HG03342 (cell line): ENCODE measurements at regions not wholly inside any gene's neighbourhood (a gene's known extent, or its start where the extent isn't known, plus 50 kb on each side); places are given as distances from the start of the nearest gene placed in this dataset.
"Not testable (repeated sequence)": the region's sequence is repeated elsewhere in the genome, so short reads cannot be mapped to it uniquely, and the experiment has no call there.

Experiments used
- ATAC-seq: cut with Tn5 transposase; IDR thresholded peaks from one replicate; pipeline ENCODE4 v1.9.1; 2021; ENCODE audit warnings: mild to moderate bottlenecking, moderate library complexity; ENCODE audit not compliant: unreplicated experiment

GRCh38 chr6:11411593-11411992 is 126.0 kb upstream of the TMEM170B start:
- ATAC-seq, result no peak

DNA sequence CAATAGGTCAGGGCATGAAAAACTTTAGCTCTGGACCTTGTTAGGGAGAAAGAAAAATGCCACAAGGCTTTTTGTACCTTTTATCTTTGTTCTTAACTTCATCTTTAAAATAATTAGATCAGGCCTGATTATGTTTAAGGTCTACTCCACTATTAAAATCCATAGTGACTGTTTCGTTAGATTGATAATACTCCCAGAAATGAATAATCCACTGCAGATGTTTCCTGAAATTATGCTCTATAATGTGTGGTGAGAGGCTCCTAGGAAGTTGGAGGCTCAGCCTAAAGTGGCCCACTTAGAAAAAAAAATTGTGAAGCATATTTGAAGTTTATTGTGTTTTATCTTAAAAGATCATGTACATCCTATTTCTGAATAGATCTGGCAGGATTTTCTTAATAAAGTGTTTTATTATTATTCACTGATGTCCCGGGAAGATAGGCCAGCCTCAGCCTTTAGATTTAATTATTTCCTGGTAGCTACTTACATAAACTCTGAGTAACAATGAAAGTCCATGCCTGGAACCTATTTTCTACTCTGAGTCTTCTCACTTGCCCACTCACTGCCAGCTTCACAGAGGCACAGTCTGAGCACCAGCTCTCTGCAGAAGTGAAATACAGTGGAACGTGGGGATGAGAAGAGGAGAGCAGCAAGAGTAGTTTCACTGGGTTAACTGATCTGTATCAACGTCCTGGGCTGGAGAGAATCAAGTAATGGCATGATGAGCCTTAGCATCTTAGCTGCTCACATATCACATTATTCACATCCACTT is 126.8 kb upstream of the TMEM170B start:
- no peak for ATAC-seq

- ATAC-seq, result no peak
Observed at GRCh38 chr6:11409371-11409770, 128.2 kb upstream of the TMEM170B start.

GRCh38 chr6:11407414-11407813 is 130.1 kb upstream of the TMEM170B start:
- no peak for ATAC-seq

DNA sequence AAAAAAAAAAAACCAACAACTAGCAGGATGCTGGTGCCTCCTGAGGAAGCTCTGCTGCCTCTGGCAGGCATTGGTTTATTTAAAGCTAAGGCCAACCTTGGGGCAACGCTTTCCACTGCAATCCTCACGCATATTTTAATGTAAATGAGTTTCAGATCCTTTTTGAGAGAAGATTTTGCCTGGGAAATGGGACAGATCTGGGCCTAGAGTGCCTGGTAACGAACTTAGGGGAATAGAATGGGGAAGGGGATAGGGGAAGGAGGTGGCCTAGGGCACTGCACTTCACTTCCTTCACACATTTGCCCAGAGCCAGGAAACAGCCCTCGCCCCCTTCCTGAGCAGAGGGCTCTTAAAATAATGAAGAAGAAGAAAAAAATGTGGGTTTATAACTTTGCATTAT is 132.7 kb upstream of the TMEM170B start:
- ATAC-seq, result no peak

- ATAC-seq, result peak; percentile 65
Observed at GRCh38 chr6:11404081-11404480, 133.5 kb upstream of the TMEM170B start.

DNA sequence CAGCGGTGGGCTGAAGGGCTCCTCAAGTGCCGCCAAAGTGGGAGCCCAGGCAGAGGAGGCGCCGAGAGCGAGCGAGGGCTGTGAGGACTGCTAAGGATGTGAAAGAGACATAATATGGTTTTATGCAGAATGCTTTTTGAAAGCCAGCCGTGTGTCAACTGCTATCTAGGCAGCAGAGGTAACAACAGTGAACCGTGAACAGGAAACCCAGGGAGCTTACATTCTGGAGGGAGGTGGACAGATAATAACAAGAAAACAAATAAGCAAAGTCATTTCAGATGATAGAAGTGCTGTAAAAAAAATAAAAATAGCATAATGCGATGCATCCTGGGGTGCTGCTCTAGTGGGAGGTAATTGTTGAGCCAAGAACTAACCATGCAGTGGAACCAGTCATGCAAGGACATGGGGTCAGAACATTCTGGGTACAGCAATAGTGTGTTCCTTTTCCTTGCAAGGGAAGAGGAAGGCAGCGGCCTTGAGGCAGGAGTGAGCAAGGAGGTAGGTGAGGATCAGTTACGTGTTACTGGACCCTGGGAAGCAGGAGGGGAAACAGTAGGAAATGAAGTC is 134.4 kb upstream of the TMEM170B start:
- no peak for ATAC-seq

GRCh38 chr6:11402581-11402980 is 135.0 kb upstream of the TMEM170B start:
- ATAC-seq, result not testable (repeated sequence)

- ATAC-seq, result not testable (repeated sequence)
Observed at GRCh38 chr6:11401954-11402353, 135.6 kb upstream of the TMEM170B start.

GRCh38 chr6:11398451-11399326 is 138.9 kb upstream of the TMEM170B start:
- no peak for ATAC-seq

DNA sequence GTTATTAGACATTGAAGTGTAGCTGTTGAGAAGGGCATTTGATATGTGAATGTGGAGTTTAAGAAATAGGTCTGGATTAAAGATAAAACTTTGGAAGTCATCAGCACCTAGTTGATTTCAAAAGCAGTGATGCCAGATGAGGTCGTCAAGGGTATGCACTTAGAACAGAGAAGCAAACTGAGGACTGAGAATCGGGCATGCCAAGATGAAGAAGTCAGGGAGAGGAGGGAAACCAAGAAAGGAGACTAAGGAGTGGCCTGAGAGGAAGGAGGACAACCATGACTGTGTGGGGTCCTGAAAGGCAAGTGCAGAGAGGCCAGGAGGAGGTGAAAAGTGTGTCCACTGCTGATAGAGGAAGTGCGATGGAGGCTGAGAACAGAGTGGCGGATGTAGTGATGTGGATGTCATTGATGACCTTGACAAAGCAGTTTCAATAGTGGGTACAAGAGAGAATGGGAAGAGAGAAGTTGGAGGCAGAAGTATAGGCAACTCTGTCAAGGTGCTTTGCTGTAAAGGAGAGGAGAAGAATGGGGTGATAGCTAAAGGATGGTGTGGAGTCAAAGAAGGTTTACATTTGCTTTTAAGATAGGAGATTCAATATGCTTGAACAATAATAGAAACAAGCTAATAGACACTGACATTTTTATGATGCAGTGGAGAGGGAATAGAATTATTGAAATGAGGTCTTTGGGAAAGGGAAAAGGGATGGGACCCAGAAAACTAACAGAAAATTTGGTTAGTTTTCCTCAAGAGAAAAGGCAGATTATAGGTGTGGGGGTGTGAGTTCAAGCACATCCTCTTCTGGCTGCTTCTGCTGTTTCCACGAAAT is 139.7 kb upstream of the TMEM170B start:
- ATAC-seq, result no peak

- no peak for ATAC-seq
Observed at GRCh38 chr6:11396860-11397259, 140.7 kb upstream of the TMEM170B start.

DNA sequence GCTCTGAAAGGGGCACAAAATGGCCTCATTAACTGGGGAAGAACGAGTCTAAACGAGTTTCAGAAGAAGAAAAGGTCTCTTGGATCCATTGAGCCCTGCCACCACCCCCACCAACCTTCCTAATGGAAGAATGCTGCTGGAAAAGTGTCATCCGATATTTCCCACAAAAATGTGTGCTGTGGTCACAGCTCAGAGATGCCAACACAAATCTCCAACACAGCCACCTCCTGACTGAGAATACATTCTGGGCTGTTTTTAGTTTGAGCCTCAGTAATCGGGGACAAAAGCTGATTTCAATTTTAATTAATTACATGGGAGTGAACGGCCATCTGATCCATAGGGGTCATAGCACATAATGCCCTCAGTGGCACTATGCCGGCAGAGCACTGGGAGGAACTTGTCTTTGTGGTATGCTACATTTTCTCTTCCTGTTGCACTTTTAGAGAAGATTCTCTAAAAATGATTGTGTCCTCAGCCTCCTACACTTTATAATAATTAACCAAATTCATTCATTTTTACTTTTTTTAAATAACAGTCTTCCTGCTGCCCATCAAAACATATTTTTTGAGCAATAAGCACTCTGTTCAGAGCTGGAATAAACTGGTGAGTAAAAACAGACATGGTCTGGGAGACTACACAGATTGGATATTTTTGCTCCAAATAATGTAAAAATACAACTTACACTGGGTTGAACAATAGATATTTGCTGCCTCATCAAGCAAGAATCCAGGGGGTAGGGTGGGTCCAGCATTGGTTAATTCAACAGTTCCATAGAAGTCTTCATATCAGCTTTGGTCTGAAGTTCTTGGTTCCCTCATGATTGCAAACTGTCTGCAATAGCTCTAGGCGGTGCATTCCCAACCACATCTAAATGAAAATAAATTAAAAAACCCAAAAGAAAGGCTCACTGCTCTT is 143.6 kb upstream of the TMEM170B start:
- no peak for ATAC-seq

DNA sequence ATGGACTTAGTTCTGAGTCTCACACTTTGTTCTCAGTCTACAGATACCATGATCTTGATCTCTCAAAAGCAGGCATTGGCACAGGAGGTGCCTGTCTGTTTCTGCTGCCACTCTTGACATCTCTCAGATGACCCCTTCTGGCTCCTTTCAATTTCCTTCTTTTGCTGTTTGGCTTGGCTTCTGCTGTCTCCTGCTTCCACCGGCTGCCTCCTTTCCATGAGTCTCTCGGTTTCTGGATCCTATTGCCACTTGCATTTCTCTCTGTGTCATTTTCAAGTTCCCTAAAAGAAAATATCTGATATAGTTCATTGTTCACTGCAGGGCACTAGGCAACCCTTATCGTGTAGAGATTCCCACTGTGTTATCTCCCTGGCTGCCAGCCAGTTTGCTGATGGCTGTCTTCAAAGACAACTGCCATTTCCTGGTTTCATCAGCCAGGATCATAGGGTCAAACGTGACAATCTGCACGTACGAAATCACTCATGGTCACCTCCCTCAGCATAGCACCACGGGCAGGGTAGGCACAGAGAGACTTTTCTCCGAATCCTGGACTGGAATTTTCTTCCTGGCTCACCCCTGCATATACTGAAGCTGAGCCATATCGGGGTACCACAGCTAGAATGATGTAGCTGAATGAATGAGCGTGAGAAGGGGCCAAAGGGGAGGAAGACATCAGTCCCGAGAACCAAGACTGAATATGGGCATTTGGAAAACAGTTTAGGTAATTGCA is 144.6 kb upstream of the TMEM170B start:
- no peak for ATAC-seq

- ATAC-seq, result no peak
Observed at GRCh38 chr6:11391934-11392777, 145.4 kb upstream of the TMEM170B start.

GRCh38 chr6:11389977-11390376 is 147.6 kb upstream of the TMEM170B start:
- no peak for ATAC-seq

DNA sequence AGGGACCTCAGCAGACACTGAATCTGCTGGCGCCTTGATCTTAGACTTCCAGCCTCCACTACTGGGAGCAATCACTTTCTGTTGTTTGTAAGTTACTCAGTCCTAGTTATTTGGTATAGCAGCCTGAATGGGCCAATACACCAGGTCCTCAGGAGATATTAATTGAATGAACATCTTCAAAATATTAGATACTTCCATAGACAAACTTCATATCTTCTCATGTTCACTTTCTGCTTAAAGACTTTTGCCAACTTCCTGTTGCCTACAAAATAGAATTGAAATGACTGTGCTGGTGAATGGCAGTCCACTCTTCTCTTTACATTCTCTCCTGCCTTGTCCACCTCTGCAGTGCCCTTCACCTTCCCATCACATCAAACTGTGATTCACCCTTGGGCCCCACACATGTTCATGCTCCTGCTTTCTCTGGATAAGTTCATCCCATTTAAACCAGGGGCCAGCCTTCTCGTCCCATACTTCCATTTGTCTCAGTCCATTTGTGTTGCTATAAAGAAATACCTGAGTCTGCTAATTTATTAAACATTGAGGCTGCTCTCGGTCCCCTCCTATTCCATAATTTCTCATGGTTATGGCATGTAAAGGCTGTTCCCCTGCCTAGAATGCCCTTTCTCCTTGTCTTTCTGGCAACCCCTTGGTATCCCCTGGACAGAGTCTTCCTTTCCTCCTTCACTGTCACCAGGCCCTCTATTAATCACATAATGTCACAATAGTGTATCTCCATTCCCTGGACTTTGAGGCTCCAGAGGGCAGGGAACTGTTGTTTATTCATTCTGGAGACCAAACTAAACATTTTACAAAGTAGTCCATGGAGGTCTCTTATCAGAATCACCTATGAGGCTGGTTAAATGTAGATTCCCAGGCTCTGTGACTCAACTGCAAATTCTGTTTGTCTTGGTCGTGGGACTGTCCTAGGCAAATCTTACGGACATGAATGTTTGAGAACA is 148.3 kb upstream of the TMEM170B start:
- no peak for ATAC-seq
